HG02885 (cell line): ENCODE measurements at regions not wholly inside any gene's neighbourhood (a gene's known extent, or its start where the extent isn't known, plus 50 kb on each side); places are given as distances from the start of the nearest gene placed in this dataset.
"Not testable (repeated sequence)": the region's sequence is repeated elsewhere in the genome, so short reads cannot be mapped to it uniquely, and the experiment has no call there.

Source experiments
- ATAC-seq: cut with Tn5 transposase; IDR thresholded peaks from one replicate; pipeline ENCODE4 v1.9.1; 2021; ENCODE audit warnings: mild to moderate bottlenecking; ENCODE audit not compliant: unreplicated experiment, poor library complexity

- ATAC-seq = no peak
These were observed 1606.8 kb downstream of the KHDRBS2 start for GRCh38 chr6:60679175-60679574.

GRCh38 chr6:60671369-60671768, 1614.7 kb downstream of the KHDRBS2 start:
- no peak for ATAC-seq

GRCh38 chr6:60670036-60670435, 1616.0 kb downstream of the KHDRBS2 start:
- ATAC-seq = no peak

GRCh38 chr6:60668428-60668827, 1617.6 kb downstream of the KHDRBS2 start:
- no peak for ATAC-seq

GRCh38 chr6:60663199-60663598, 1622.8 kb downstream of the KHDRBS2 start:
- ATAC-seq = not testable (repeated sequence)

- ATAC-seq = no peak
These were observed 1642.2 kb downstream of the KHDRBS2 start for GRCh38 chr6:60643870-60644269.

- ATAC-seq = not testable (repeated sequence)
These were observed 1646.8 kb downstream of the KHDRBS2 start for GRCh38 chr6:60639185-60639584.
